ENCODE measurements at regions not wholly inside any gene's neighbourhood (a gene's known extent, or its start where the extent isn't known, plus 50 kb on each side); places are given as distances from the start of the nearest gene placed in this dataset.

GRCh38 chr2:3099145-3099859 lies 278.3 kb downstream of the EIPR1 start:
- no peak for DNase-seq

- peak; percentile 8 for DNase-seq
These were observed 279.4 kb downstream of the EIPR1 start for GRCh38 chr2:3098231-3098630.

- DNase-seq: peak; percentile 36
These were observed 279.8 kb downstream of the EIPR1 start for GRCh38 chr2:3097804-3098203.

- peak; percentile 15 for DNase-seq
These were observed 282.3 kb downstream of the EIPR1 start for GRCh38 chr2:3094999-3095958.

- no peak for DNase-seq
These were observed 283.3 kb downstream of the EIPR1 start for GRCh38 chr2:3094318-3094717.

- DNase-seq: no peak
These were observed 285.9 kb downstream of the EIPR1 start for GRCh38 chr2:3091696-3092095.

GRCh38 chr2:3082705-3083104 lies 294.9 kb downstream of the EIPR1 start:
- no peak for DNase-seq

GRCh38 chr2:3079959-3080948 lies 297.4 kb downstream of the EIPR1 start:
- DNase-seq: no peak

- DNase-seq: no peak
These were observed 298.2 kb downstream of the EIPR1 start for GRCh38 chr2:3079466-3079865.

- DNase-seq: no peak
These were observed 298.9 kb downstream of the EIPR1 start for GRCh38 chr2:3078684-3079083.

- no peak for DNase-seq
These were observed 300.6 kb downstream of the EIPR1 start for GRCh38 chr2:3076848-3077642.

GRCh38 chr2:3075991-3076340 lies 301.7 kb downstream of the EIPR1 start:
- DNase-seq: no peak

GRCh38 chr2:3075316-3075990 lies 302.2 kb downstream of the EIPR1 start:
- no peak for DNase-seq

GRCh38 chr2:3073704-3074103 lies 303.9 kb downstream of the EIPR1 start:
- DNase-seq: no peak

- no peak for DNase-seq
These were observed 304.5 kb downstream of the EIPR1 start for GRCh38 chr2:3073041-3073595.

GRCh38 chr2:3071685-3072263 lies 305.8 kb downstream of the EIPR1 start:
- no peak for DNase-seq

- DNase-seq: no peak
These were observed 310.8 kb downstream of the EIPR1 start for GRCh38 chr2:3066831-3067230.

- no peak for DNase-seq
These were observed 311.7 kb downstream of the EIPR1 start for GRCh38 chr2:3065928-3066327.

- no peak for DNase-seq
These were observed 314.9 kb downstream of the EIPR1 start for GRCh38 chr2:3062476-3063260.

GRCh38 chr2:3060049-3060448 lies 317.6 kb downstream of the EIPR1 start:
- peak; percentile 6 for DNase-seq

Measured in activated CD8-positive, alpha-beta memory T cell treated with anti-CD3 and anti-CD28 coated beads, Interleukin-2, amount 50 U/mL, for 48 hours (primary cell).